WTC11 (cell line): ENCODE measurements at regions not wholly inside any gene's neighbourhood (a gene's known extent, or its start where the extent isn't known, plus 50 kb on each side); places are given as distances from the start of the nearest gene placed in this dataset.

Source experiments
- ATAC-seq: fragments of 200-7000 bp; cut with Tn5 transposase; 2 replicates; pipeline ENCODE4 v1.10.0; 2021; ENCODE audit warnings: mild to moderate bottlenecking, moderate library complexity
- CTCF ChIA-PET: fragments of 300-600 bp; sonication (Branson Sonifier 250); formaldehyde crosslinking; loops from one replicate; lab custom pipeline; 2021; ENCODE audit warnings: antibody characterized with exemption; lab: Charles Lee
- POLR2A ChIA-PET: fragments of 350-600 bp; sonication (Branson Sonifier 250); formaldehyde crosslinking; loops from one replicate; lab custom pipeline; 2021; ENCODE audit warnings: antibody characterized with exemption; lab: Charles Lee
- DNase-seq: peaks from one replicate; pipeline ENCODE4 v3.0.0; 2021; ENCODE audit warnings: low spot score
- H3K27ac Mint-ChIP-seq: 2 replicates; pipeline ENCODE4 v1.8.0; 2021; ENCODE audit warnings: mixed read lengths
- H3K27me3 Mint-ChIP-seq: 2 replicates; pipeline ENCODE4 v1.8.0; 2021; ENCODE audit warnings: low read depth, mild to moderate bottlenecking, moderate library complexity, mixed read lengths
- H3K36me3 Mint-ChIP-seq: 2 replicates; pipeline ENCODE4 v1.8.0; 2021; ENCODE audit warnings: mixed read lengths
- H3K4me1 Mint-ChIP-seq: 2 replicates; pipeline ENCODE4 v1.8.0; 2022; ENCODE audit warnings: mixed read lengths
- H3K4me3 Mint-ChIP-seq: 2 replicates; pipeline ENCODE4 v1.8.0; 2021; ENCODE audit warnings: mild to moderate bottlenecking, moderate library complexity, mixed read lengths
- H3K9me3 Mint-ChIP-seq: 2 replicates; pipeline ENCODE4 v1.8.0; 2021; ENCODE audit warnings: mixed read lengths
- ATF6 ChIP-seq: sonication (generic); formaldehyde crosslinking; IDR thresholded peaks from 2 replicates; pipeline ENCODE4 v1.8.1; 2023; ENCODE audit warnings: mild to moderate bottlenecking, missing genetic modification reagents
- E2F1 ChIP-seq: sonication (generic); formaldehyde crosslinking; IDR thresholded peaks from 2 replicates; pipeline ENCODE4 v1.8.0; 2022; ENCODE audit warnings: mild to moderate bottlenecking, missing genetic modification reagents
- GABPB1 ChIP-seq: sonication (generic); formaldehyde crosslinking; IDR thresholded peaks from 2 replicates; pipeline ENCODE4 v1.8.1; 2023; ENCODE audit warnings: mild to moderate bottlenecking, missing genetic modification reagents
- GTF2I ChIP-seq: fragments of 250-450 bp; sonication (Bioruptor Pico); conservative IDR thresholded peaks from 2 replicates; pipeline ENCODE4 v1.4.0; 2021; ENCODE audit warnings: mild to moderate bottlenecking
- RELA ChIP-seq: sonication (generic); formaldehyde crosslinking; IDR thresholded peaks from 2 replicates; pipeline ENCODE4 v1.8.1; 2022; ENCODE audit warnings: missing genetic modification reagents, mild to moderate bottlenecking, borderline replicate concordance
- STAT6 ChIP-seq: sonication (generic); formaldehyde crosslinking; conservative IDR thresholded peaks from 2 replicates; pipeline ENCODE4 v1.8.1; 2023; ENCODE audit warnings: mild to moderate bottlenecking, low read depth, missing genetic modification reagents, moderate library complexity
- USF1 ChIP-seq: sonication (generic); formaldehyde crosslinking; IDR thresholded peaks from 2 replicates; pipeline ENCODE4 v1.8.0; 2022; ENCODE audit warnings: mild to moderate bottlenecking, missing genetic modification reagents
- ZBTB43 ChIP-seq: sonication (generic); formaldehyde crosslinking; IDR thresholded peaks from 2 replicates; pipeline ENCODE4 v1.8.1; 2023; ENCODE audit warnings: mild to moderate bottlenecking, missing genetic modification reagents
- ZMAT4 ChIP-seq: fragments of 250-450 bp; sonication (Bioruptor Pico); IDR thresholded peaks from 2 replicates; pipeline ENCODE4 v1.9.0; 2021; ENCODE audit warnings: mild to moderate bottlenecking
- ZNF532 ChIP-seq: fragments of 250-450 bp; sonication (Bioruptor Pico); IDR thresholded peaks from 2 replicates; pipeline ENCODE4 v1.9.0; 2021; ENCODE audit warnings: mild to moderate bottlenecking, borderline replicate concordance
- TF ChIP-seq, protein P1 (sequence below): sonication (generic); formaldehyde crosslinking; IDR thresholded peaks from 2 replicates; pipeline ENCODE4 v1.8.0; 2022; ENCODE audit warnings: missing genetic modification reagents
- TF ChIP-seq, protein P2 (sequence below): fragments of 250-450 bp; sonication (Bioruptor Pico); IDR thresholded peaks from 2 replicates; pipeline ENCODE4 v1.9.0; 2021; ENCODE audit warnings: moderate library complexity, mild to moderate bottlenecking, inconsistent platforms, borderline replicate concordance

- H3K9me3 Mint-ChIP-seq = no peaks in the 10 kb centered on the region
- H3K4me3 Mint-ChIP-seq = no peak overlapping the region
- no peak for DNase-seq
- no peaks in the 10 kb centered on the region for H3K4me1 Mint-ChIP-seq
- no peak overlapping the region for H3K27ac Mint-ChIP-seq
- TF ChIP-seq ZNF532 = no peak
- TF ChIP-seq GABPB1 (CRISPR knock-in tag) = no peak
- TF ChIP-seq ZBTB43 (CRISPR knock-in tag) = no peak
- no peak for TF ChIP-seq RELA (CRISPR knock-in tag)
- TF ChIP-seq USF1 (CRISPR knock-in tag) = no peak
- ChIA-PET POLR2A (no interaction called here), CTCF (interaction anchor here (1.2 kb wide), 1 partner anchor 73 kb away, joined by 8 read pairs; no protein-coding TSS in a partner anchor)
- H3K27me3 Mint-ChIP-seq = no peaks in the 10 kb centered on the region; the same call in 1 of the 2 replicates
- ATAC-seq = no peak
- H3K36me3 Mint-ChIP-seq = no peaks in the 10 kb centered on the region
These were observed 315.7 kb downstream of the FGF9 start for GRCh38 chr13:21986602-21987001.

- Mint-ChIP-seq H3K4me1 (no peaks in the 10 kb centered on the region), H3K27me3 (no peaks in the 10 kb centered on the region; the same call in 1 of the 2 replicates), H3K9me3 (no peaks in the 10 kb centered on the region), H3K36me3 (no peaks in the 10 kb centered on the region), H3K4me3 (no peak overlapping the region), H3K27ac (no peak overlapping the region)
- no peak for TF ChIP-seq GABPB1 (CRISPR knock-in tag)
- TF ChIP-seq, protein P1, sequence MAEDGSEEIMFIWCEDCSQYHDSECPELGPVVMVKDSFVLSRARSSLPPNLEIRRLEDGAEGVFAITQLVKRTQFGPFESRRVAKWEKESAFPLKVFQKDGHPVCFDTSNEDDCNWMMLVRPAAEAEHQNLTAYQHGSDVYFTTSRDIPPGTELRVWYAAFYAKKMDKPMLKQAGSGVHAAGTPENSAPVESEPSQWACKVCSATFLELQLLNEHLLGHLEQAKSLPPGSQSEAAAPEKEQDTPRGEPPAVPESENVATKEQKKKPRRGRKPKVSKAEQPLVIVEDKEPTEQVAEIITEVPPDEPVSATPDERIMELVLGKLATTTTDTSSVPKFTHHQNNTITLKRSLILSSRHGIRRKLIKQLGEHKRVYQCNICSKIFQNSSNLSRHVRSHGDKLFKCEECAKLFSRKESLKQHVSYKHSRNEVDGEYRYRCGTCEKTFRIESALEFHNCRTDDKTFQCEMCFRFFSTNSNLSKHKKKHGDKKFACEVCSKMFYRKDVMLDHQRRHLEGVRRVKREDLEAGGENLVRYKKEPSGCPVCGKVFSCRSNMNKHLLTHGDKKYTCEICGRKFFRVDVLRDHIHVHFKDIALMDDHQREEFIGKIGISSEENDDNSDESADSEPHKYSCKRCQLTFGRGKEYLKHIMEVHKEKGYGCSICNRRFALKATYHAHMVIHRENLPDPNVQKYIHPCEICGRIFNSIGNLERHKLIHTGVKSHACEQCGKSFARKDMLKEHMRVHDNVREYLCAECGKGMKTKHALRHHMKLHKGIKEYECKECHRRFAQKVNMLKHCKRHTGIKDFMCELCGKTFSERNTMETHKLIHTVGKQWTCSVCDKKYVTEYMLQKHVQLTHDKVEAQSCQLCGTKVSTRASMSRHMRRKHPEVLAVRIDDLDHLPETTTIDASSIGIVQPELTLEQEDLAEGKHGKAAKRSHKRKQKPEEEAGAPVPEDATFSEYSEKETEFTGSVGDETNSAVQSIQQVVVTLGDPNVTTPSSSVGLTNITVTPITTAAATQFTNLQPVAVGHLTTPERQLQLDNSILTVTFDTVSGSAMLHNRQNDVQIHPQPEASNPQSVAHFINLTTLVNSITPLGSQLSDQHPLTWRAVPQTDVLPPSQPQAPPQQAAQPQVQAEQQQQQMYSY (CRISPR knock-in tag) = no peak
- no peak for TF ChIP-seq GTF2I (CRISPR knock-in tag)
- TF ChIP-seq, protein P2, sequence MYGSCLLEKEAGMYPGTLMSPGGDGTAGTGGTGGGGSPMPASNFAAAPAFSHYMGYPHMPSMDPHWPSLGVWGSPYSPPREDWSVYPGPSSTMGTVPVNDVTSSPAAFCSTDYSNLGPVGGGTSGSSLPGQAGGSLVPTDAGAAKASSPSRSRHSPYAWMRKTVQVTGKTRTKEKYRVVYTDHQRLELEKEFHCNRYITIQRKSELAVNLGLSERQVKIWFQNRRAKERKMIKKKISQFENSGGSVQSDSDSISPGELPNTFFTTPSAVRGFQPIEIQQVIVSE (CRISPR knock-in tag) = no peak
- no peak for TF ChIP-seq STAT6 (CRISPR knock-in tag)
- TF ChIP-seq E2F1 (CRISPR knock-in tag) = no peak
- TF ChIP-seq ZMAT4 = no peak
- no peak for TF ChIP-seq ATF6 (CRISPR knock-in tag)
- no peak for ATAC-seq
- DNase-seq = no peak
- POLR2A ChIA-PET = no interaction called here
- CTCF ChIA-PET = interaction anchor here (0.6 kb wide), 1 partner anchor 1512 kb away, joined by 3 read pairs; no protein-coding TSS in a partner anchor
These were observed 316.9 kb downstream of the FGF9 start for GRCh38 chr13:21987793-21988192.
